Non-pigmented ciliary epithelial cell (primary cell): ENCODE measurements at regions not wholly inside any gene's neighbourhood (a gene's known extent, or its start where the extent isn't known, plus 50 kb on each side); places are given as distances from the start of the nearest gene placed in this dataset.

Experiments
- DNase-seq: peaks from one replicate; pipeline ENCODE4 v3.0.0-alpha.2; 2010; ENCODE audit warnings: low read depth

- no peak for DNase-seq
Observed at GRCh38 chr13:31686670-31687425, 52.5 kb upstream of the RXFP2 start.
